Medulla oblongata (tissue), 1 donor: ENCODE measurements at regions not wholly inside any gene's neighbourhood (a gene's known extent, or its start where the extent isn't known, plus 50 kb on each side); places are given as distances from the start of the nearest gene placed in this dataset.

Experiments used
- DNase-seq: peaks from one replicate; pipeline ENCODE4 v3.0.0-alpha.2; 2015; ENCODE audit errors: extremely low spot score

DNA sequence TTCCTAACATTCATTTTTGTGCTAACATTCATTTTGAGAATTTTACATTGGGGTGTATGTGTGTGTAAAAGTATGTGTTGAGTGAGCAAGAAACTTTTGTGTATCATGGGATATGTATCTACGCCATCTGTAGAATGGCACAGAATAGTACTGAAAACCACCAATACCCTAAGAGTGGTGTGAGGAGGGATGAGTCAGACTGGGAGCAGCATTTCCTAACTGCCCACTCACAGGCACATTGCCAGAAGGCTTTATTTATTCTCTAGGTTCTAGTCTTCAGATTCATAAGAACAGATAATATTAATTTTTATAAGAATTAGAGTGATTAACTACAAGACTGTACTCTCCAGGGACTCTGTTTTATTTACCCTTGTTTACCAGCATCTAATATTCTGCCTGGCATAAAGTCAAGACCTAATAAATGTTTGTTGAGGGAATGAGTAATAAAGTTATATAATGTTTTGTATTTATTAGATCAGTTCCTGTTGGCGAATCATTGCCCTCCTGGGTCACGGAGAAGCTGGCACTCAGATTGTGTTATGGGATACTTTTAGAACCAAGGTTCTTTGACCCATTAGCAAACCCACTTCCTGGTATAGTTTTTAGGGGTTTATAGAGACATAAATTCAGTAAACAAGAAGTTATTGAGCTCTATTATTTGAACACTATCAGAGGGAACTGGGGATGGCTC lies 159.1 kb upstream of the PPP2R2B start:
- no peak for DNase-seq

DNA sequence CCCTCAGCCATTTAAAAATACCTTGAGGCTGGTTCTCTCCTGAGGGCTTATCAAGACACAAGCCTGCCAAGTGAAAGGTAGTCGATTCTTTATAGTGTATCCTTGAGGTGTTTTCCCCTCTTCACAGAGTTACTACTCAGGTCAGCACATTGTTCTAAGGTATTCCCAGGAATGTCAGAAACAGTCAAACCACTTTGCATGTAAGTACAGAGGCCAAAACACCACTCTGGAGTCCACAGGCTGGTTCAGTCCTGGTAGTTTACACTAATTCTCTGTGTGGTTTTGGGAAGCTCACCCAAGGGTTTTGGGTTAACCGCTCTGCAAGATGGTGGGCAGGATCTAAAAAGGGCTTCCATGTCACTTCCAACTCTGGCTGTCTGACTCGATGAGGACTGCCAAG lies 162.3 kb upstream of the PPP2R2B start:
- DNase-seq, result no peak

DNA sequence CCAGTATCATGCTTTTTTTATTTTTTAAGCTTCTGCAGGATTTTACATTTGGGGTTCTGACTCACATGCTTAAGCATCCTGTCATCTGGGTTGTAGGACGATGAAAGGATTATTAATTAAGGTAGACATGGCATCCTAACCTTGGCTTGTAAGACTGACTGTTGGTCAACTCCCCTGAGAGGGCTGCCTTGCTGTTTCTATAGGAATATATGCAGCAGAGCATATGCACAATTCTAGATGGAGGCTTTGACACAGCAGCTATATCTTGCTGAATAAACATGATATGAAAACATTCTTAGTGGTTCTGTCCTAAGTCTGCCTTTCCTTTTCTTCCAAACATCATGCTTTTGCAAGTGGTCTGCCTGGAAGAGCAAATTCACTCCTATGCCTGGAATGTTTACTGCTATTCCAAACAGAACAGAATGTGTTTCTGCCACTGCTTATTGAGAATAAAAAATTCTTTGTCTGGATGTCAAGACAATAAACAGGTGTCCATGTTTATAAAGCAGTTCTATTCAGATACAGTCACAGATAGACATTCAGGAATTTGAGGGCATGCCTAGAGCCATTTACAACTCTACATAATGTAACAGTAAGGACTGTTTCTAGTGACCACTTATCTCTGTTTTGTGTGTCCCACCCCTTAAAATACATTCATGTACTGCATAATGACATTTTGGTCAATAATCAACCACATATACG lies 166.2 kb upstream of the PPP2R2B start:
- no peak for DNase-seq

DNA sequence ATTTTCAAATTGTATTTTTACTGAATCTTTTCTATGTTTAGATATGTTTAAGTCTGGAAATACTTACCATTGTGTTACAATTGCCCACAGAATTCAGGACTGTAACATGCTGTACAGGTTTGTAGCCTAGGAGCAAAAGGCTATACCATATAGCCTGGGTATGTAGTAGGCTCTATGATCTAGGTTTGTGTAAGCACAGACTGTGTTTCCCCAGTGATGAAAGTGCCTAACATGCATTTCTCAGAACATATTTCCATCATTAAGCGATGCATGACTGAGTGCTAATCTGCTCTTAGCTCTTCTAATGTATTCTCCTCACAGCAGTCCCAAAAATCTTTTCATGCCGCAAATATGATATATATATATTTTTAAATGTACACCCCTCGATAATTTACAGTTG lies 166.7 kb upstream of the PPP2R2B start:
- no peak for DNase-seq

DNA sequence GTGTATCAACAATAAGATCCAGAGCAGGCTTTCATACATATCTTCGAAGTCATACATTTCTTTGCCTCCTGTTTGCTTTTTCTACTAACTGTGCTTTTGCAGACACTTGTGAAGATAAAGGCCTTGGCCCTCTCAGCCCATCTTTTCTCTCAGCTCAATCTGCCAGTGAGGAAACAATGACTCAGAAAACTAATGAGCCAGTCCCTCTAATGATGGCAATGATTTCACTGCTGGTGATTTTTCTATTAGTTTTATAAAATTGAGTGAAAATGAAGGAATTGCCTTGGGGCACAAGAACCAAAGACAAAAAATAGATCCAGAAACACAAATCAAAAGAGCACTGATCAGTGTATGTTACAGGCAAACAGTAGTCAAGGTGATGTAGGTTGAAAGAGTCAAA lies 167.7 kb upstream of the PPP2R2B start:
- DNase-seq, result peak; percentile 26

DNA sequence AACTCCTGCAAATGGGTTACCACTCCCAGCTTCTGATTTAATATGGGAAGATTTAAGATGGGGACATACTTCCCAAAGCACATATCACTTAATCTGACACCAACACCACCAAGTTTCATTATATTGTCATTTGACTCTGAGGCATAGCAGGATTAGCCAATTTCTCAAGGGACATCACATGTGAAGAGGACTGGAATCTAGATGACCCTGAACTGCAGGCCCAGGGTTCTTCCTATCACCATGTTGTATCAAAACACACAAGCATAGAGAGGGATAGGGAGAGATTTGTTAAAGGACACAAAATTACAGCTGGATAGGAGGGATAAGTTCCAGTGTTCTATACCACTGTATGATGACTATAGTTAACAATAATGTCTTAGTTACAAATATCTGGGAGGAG lies 168.3 kb upstream of the PPP2R2B start:
- no peak for DNase-seq

DNA sequence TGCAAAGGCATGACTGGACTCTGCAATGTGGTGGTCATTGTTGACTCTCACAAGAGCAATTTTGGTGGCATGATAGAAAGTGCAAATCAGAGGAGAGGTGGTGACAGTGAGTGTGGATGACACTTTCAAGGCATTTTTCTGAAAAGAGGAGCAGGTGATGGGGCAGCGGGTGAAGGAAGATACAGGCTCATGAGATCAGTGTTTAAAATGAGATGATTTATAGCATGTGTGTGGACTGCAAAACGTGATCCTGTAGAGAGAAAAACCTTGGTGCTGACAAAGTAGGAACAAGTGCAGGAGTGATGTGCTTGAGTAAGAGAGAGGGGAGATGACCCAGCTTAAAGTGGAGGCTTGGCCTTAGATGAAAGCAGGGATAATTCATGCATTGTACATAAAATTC lies 171.2 kb upstream of the PPP2R2B start:
- DNase-seq, result no peak

DNA sequence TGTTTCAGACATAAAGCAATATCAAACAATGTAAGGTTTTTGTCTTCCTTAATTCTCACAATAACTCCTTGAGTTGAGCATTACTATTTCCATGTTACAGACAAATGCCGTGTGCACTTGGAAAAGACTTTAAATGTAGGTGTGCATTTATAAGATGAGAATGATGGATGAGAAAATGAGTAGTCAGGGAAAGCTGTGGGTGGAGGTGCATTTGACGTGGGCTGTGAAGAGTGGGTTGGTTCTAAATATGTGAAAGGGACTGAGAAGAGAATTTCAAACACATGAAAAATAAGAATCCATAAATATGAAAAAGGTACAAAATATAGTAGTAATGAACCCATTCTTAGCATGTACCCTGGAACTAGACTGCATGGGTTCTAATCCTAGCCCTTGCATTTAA lies 171.6 kb upstream of the PPP2R2B start:
- DNase-seq, result no peak

DNA sequence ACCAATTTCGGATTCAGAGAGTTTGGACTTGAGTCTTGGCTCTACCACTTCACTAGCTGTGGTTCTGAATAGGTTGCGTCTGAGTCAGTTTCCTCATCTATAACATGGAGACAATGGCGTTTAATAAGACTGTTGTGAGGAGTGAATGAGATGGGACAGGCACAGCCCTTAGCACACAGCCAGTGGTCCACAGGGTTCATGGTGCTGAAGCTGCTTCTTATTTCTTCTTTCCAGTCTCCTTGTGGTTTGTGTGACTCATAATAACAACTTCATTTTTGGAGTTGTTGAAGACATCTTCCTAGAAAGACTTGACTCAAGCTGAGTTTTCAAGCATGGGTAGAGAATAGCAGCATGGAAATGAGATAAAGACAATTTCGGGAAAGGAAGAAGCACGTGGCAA lies 172.6 kb upstream of the PPP2R2B start:
- no peak for DNase-seq

DNA sequence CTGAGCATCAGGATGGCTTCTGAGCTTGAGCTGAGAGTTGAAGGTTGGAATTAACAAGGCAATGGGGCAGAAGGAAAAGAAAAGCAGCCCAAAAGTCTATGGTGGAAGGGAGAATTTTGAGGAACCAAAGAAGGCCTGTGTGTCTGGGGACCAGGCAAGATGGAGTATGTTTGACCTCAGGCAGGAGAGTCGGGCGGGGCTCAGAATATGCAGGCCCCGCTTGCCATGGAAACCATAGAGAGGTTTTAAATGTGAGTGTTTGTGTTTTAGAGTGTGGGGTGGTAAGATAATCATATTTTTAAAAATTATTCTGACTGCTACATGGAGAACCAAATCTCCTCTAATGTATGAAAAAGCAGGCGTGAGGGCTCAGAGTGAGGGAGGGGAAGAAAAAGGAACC lies 174.0 kb upstream of the PPP2R2B start:
- DNase-seq, result no peak

DNA sequence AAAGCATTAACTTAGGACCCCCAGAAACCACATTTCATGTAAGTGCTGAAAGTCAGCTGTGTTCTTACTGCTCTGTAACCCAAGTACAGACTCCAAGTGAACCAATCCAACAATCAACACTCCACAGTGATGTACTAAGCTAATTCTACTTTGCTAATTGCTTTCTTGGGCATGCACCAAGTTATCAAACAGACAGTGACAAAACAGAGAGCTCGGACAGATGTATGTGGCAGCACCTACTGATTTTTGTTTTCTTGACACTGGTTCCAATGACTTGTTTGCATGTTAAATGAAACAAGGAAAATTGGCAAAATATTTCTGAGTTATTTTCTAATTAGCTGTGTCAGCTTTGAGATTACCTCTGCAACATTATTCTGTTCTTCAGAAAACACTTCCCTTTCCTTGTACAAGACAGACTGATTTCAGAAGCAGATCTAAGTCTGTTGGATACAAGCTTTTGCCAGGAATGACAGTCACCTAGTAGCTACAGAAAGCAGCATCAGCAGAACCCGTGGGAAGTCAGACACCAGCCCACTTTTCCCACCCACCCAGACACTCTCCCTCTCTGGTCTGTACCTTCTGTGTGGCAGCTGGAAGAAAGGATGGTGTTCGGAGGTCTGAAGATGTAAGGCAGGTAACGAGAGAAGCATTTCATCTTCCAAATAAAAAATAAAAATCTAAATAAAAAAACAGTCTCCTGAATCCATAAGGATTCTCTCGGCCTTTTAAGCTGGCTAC lies 176.7 kb upstream of the PPP2R2B start:
- peak; percentile 31 for DNase-seq

DNA sequence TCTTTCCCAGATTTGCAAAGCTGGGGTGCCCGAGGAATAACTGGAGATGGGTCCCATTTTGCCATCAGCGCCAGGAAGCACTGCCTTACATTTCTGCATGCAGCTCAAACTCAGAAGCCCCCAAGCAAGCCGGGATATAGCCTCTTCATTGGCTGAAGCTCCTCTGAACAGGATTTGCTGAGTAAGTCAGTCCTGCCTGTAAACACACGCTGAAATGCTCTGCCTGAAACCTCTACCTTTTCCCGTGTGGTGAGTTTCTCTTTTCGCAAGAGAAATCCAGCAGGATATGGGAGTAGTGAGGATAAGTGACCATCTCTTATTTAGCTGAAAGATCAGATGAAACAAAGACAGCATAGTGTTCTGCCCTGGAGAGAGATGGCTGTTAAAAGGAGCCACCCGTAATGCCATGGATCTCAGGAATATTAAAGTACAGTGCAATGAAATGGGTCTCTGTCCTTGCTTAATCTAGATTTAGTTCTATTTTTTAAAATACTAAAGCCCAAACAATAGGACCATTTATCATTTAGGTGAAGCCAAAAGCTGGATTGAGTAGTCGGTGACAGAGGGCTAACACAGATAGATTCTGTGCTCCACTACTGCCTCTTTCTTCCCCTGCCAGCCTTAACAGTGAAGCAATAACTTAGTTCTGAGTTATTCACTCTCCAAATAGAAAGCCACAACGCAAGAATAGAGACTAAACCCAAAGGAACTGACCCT lies 177.5 kb upstream of the PPP2R2B start:
- DNase-seq, result peak; percentile 59

DNA sequence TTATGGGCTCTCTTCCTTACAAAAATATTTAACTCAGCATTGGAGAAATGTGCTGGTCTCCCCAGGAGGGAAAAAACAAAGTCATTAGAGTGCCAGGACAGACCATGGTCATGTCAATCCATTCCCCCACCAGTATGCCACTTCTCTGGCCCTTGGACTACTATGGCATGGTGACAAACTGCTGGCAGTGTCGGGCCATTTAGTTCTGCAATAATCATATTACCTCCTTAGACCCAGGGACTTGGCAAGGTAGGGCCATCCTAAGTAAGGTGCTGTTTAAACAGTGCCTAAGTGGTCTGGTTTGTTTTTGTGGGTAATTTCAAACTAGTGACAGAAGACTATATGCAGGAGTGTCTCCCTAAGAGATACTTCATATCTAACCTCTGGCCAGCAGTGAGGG lies 177.8 kb upstream of the STK32A start:
- no peak for DNase-seq

DNA sequence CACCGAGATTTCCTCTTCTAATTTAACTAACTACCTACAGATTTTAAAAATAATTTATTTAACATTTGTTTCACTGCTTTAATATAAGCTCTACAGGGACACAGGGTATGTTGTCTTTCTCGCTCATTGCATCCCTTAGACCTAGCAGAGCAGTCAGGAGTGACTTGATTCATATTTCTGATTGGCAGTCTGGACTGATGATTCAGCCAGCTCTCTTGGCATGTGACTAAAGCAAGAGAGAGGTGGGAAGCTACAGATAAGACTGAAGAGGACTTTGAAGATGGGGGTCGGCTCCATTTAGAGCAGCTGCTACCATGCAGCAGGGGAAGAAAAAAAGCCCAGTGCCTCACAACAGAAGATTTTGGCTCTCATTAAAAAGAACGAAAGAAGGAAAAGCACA lies 173.4 kb upstream of the STK32A start:
- DNase-seq, result no peak

DNA sequence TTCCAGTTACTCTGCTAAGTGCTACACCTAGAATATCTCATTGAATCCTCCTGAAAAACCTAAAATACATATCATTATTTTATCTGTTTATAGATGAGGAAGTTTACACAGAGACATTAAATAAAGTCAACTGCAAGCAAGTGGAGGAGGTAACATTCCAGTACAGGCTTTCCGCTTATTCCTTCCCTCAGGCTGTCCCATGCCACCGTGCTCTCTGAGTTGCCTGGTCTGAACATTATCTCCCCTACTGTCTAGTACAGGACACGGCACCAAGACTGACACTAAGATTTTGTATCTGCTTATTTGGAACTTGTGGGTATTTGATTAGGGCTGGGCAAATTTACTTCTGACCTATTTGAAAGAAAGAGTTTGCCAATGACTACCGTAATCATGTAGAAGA lies 172.4 kb upstream of the STK32A start:
- DNase-seq, result no peak

DNA sequence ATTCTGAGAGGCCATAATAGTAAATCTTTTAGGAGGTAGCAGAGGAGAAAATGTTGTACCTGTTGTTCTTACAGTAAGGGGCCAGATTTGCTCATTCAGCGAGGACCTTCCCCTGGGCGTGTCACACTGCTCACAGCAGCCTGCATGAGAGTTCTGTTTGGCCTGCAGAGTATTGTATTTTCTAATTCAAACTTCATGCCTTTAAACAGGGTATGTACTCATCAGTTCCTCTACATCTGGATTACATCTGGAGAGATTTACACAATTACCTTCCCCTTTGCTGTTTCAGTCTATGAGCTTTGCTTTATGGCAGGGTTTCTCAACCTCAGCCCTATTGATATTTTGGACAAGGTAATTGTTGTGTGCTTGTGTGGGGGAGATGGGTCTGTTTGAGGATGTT lies 170.9 kb upstream of the STK32A start:
- no peak for DNase-seq

DNA sequence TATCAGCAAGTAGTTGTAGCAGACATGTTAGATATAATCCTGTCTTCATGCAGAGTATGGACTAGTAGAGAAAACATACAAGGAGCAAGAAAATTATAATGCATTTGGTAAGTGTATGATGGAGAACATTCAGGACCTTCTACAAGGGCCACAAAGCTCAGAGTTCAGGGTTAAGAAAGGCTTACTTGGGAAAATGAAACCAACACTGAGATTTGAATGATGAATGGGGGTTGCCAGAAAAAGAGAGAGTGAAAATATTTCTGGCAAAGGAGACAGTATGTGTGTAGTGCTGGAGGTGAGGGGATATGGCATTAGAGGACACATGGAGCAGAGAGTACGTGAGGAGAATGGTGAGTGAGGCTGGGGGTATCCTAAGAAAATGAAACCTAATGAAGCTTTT lies 169.8 kb upstream of the STK32A start:
- no peak for DNase-seq

DNA sequence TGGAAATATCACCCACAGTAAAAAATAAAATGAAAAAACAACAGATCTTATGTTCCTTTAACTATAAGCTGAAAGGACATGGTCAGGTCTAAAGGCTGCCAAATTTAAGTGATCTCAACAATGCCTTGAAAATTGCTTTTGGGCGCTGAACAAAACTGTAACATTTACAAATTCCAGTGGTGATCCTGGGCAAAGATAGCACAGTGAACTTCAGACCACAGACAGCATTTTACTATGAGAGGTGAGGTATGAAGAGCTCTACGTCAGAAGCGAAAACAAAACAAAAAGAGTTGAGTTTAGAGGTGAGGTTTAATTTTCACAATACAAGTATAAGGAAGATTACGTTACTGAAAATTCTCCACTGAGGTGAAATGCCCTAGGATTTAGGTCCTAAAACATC lies 165.8 kb upstream of the STK32A start:
- DNase-seq, result no peak

DNA sequence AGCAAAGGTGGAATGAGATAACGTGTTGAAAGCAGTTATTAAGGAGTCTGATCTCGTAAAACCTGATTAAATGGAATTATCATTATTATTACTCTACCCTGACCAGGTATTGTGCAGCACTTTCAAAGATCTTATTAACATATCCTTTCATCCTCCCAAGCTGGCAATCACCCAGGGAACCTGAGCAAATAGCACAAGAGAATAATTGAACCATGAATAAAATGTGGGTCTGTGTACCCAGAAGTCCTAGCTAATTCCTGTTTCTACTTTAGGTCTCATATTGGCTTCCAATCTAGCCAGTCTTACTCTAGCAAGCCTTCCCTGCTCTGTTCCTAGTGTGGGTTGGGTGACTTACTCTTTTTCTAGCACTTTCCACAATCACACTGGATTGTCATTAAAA lies 162.2 kb upstream of the STK32A start:
- DNase-seq, result no peak

DNA sequence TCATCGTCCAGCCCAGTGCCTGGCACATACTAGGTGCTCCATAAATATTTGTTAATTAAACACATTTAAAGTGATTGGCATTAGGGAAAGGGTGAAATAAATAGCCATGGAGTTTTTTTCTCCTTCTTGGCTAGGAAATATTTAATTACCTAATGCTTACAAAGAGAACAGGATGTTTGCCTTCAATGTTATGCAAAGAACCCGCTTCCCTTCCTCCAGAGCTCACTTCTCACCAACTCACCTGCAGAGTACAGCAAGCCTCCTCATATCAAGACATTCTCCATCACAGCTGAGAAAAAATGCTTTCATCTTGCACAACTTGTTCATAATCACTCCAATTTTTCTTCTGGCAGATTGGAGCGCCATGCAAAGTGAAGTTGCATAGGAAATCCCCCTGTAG lies 161.7 kb upstream of the STK32A start:
- no peak for DNase-seq

DNA sequence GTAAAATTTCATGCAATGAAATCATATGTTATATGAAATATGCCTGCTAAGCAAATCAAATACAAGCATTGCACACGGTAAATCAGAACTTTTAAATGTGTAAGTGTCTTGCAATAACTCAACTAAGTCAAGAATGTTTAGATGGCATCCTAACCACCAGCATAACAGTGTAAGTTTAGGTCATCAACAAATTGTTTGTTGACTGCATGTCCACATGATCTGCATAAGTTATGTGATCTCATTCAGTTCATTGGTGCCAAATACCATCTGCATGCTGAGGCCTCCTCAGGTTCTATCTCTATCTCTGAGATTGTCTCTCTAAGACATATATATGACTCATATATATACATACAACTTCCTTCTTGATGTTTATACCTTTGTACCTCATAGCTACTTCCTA lies 159.6 kb upstream of the STK32A start:
- no peak for DNase-seq

DNA sequence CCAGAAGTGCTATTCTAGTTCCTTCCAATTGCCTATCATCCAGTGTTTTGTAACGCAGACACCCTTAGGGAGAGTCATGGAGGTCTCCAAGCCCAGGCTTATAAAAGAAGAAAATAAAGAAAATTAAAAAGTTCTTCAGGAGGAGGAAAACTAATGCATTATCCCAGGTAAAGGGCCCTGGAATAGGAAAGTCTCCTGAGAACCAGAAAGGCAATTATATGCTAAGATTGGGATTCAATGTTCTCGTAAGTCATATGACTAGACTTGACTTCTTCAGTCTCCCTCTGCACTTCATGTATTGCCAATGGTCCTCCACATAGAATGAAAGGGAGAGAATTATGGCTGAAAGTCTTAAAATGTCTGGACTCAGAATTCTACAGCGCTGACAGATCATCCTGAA lies 154.4 kb upstream of the STK32A start:
- peak; percentile 63 for DNase-seq
